ENCODE measurements at regions not wholly inside any gene's neighbourhood (a gene's known extent, or its start where the extent isn't known, plus 50 kb on each side); places are given as distances from the start of the nearest gene placed in this dataset.

DNA sequence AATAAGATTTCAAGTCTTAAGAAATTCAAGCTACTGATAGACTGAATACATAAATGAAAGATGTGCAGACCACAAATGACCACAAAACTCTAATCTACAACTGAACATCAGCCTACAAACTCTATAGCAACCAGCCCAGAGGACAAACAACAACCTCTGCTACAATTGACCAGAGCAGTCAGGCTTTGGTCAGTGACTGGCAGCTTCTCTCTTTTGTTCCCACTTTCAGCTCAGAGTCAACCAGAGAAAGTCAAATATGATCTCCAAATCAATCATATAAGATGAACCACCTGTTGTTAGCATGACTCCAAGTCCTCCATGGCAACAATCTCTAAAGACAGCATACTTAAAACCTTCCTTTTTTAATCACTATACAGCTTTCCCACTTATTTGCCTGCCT is 996.2 kb downstream of the SUCLG1 start:
- Histone ChIP-seq H3K36me3 (ENCODE audit: insufficient read depth, low read length) (no peaks in the 10 kb centered on the region), H3K9me2 (ENCODE audit: low read depth, low read length) (no peaks in the 10 kb centered on the region), H3K79me2 (ENCODE audit: insufficient read depth, low read length) (no peaks in the 10 kb centered on the region), H3K4me3 (ENCODE audit: low read depth, low read length, poor library complexity, severe bottlenecking) (no peak overlapping the region), H2AFZ (ENCODE audit: low read length) (no peak overlapping the region), H3K27me3 (ENCODE audit: insufficient read depth, low read length) (no peaks in the 10 kb centered on the region), H3F3A (ENCODE audit: insufficient read depth, low read length) (no peaks in the 10 kb centered on the region), H4K20me1 (ENCODE audit: insufficient read depth, low read length) (no peaks in the 10 kb centered on the region), H3K4me2 (ENCODE audit: low read length) (no peak overlapping the region), H3K27ac (ENCODE audit: low read depth, low read length, poor library complexity, severe bottlenecking) (no peak overlapping the region), H3K9me3 (ENCODE audit: low read length) (no peaks in the 10 kb centered on the region), H3K4me1 (ENCODE audit: insufficient read depth, low read length, severe bottlenecking) (no peaks in the 10 kb centered on the region), H3K9ac (ENCODE audit: low read length) (no peak overlapping the region)
- TF ChIP-seq EZH2 (IDR thresholded peaks at IDR 0.05; ENCODE audit: borderline replicate concordance, low read length), result no peak
- TF ChIP-seq, protein P1, sequence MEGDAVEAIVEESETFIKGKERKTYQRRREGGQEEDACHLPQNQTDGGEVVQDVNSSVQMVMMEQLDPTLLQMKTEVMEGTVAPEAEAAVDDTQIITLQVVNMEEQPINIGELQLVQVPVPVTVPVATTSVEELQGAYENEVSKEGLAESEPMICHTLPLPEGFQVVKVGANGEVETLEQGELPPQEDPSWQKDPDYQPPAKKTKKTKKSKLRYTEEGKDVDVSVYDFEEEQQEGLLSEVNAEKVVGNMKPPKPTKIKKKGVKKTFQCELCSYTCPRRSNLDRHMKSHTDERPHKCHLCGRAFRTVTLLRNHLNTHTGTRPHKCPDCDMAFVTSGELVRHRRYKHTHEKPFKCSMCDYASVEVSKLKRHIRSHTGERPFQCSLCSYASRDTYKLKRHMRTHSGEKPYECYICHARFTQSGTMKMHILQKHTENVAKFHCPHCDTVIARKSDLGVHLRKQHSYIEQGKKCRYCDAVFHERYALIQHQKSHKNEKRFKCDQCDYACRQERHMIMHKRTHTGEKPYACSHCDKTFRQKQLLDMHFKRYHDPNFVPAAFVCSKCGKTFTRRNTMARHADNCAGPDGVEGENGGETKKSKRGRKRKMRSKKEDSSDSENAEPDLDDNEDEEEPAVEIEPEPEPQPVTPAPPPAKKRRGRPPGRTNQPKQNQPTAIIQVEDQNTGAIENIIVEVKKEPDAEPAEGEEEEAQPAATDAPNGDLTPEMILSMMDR (IDR thresholded peaks at IDR 0.05; ENCODE audit: low read length), result no peak

DNA sequence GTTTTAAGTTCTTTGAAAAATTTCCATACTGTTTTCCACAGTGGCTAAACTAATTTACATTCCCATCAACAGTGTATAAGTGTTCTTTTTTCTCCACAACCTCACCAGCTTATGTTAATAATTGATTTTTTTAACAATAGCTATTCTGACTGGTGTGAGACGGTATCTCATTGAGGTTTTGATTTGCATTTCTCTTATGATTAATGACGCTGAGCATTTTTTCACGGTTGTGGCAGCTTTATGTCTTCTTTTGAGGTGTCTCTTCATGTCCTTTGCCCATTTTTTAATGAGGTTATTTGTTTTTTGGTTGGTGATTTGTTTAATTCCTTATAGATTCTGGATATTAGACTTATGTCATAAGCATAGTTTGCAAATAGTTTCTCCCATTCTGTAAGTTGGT is 997.9 kb downstream of the SUCLG1 start:
- no peaks in the 10 kb centered on the region for H3K27me3 ChIP-seq (ENCODE audit: insufficient read depth, low read length)
- H2AFZ ChIP-seq (ENCODE audit: low read length), result no peak overlapping the region
- H3K9ac ChIP-seq (ENCODE audit: low read length), result no peak overlapping the region
- no peak overlapping the region for H3K4me2 ChIP-seq (ENCODE audit: low read length)
- no peaks in the 10 kb centered on the region for H3F3A ChIP-seq (ENCODE audit: insufficient read depth, low read length)
- H3K9me2 ChIP-seq (ENCODE audit: low read depth, low read length), result no peaks in the 10 kb centered on the region
- H3K36me3 ChIP-seq (ENCODE audit: insufficient read depth, low read length), result no peaks in the 10 kb centered on the region
- H4K20me1 ChIP-seq (ENCODE audit: insufficient read depth, low read length), result no peaks in the 10 kb centered on the region
- no peak for TF ChIP-seq EZH2 (IDR thresholded peaks at IDR 0.05; ENCODE audit: borderline replicate concordance, low read length)
- H3K27ac ChIP-seq (ENCODE audit: low read depth, low read length, poor library complexity, severe bottlenecking), result no peak overlapping the region
- H3K4me1 ChIP-seq (ENCODE audit: insufficient read depth, low read length, severe bottlenecking), result no peaks in the 10 kb centered on the region
- H3K79me2 ChIP-seq (ENCODE audit: insufficient read depth, low read length), result no peaks in the 10 kb centered on the region
- H3K9me3 ChIP-seq (ENCODE audit: low read length), result no peaks in the 10 kb centered on the region
- H3K4me3 ChIP-seq (ENCODE audit: low read depth, low read length, poor library complexity, severe bottlenecking), result no peak overlapping the region

DNA sequence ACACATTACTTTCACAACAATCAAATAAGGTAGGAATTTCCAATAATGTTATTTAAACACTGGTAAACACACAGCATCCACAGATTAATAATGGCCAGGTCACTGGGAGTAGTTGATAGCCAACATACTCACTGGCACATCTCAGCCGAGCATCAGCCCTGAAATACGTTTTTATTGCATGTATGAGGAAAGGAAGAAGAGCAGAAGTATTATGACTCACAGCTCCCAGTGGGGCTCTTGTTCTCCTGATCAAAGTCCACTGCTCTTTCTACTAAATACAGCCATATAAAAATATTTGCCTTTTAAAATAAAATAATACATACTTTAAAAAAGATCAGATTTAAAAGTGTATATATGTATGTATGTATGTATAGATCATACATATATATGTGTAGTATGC is 999.6 kb downstream of the SUCLG1 start:
- Histone ChIP-seq H3K9me3 (ENCODE audit: low read length) (no peaks in the 10 kb centered on the region), H2AFZ (ENCODE audit: low read length) (no peak overlapping the region)
- TF ChIP-seq, protein P1 (IDR thresholded peaks at IDR 0.05; ENCODE audit: low read length), result no peak
- TF ChIP-seq EZH2 (IDR thresholded peaks at IDR 0.05; ENCODE audit: borderline replicate concordance, low read length), result no peak

DNA sequence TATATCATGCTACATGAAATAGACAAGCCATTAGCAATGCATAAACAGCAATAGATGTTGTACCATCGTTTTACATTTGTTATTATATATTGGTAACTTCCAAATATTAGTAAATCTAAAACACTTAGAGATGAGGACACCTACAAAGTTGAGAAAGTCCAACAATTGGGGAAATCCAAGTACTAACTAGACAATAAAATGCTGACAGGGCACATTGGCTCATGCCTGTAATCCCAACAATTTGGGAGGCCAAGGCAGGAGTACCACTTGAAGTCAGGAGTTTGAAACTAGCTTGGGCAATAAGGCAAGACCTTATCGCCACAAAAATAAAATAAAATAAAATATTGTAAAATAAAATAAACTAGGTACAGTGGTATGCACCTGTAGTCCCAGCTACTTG is 1023.1 kb downstream of the SUCLG1 start:
- Histone ChIP-seq H3K4me3 (ENCODE audit: low read depth, low read length, poor library complexity, severe bottlenecking) (no peak overlapping the region), H3K27ac (ENCODE audit: low read depth, low read length, poor library complexity, severe bottlenecking) (no peak overlapping the region), H4K20me1 (ENCODE audit: insufficient read depth, low read length) (no peaks in the 10 kb centered on the region), H3K27me3 (ENCODE audit: insufficient read depth, low read length) (no peaks in the 10 kb centered on the region), H3K9me3 (ENCODE audit: low read length) (no peaks in the 10 kb centered on the region), H3K9me2 (ENCODE audit: low read depth, low read length) (no peaks in the 10 kb centered on the region), H3K4me2 (ENCODE audit: low read length) (no peak overlapping the region), H3K79me2 (ENCODE audit: insufficient read depth, low read length) (no peaks in the 10 kb centered on the region), H3K4me1 (ENCODE audit: insufficient read depth, low read length, severe bottlenecking) (no peaks in the 10 kb centered on the region), H3F3A (ENCODE audit: insufficient read depth, low read length) (no peaks in the 10 kb centered on the region), H3K36me3 (ENCODE audit: insufficient read depth, low read length) (no peaks in the 10 kb centered on the region), H2AFZ (ENCODE audit: low read length) (no peak overlapping the region), H3K9ac (ENCODE audit: low read length) (no peak overlapping the region)
- TF ChIP-seq, protein P1 (IDR thresholded peaks at IDR 0.05; ENCODE audit: low read length), result no peak
- TF ChIP-seq EZH2 (IDR thresholded peaks at IDR 0.05; ENCODE audit: borderline replicate concordance, low read length), result no peak

More for the DNA sequence above, 999.6 kb downstream of the SUCLG1 start:
- H3K4me1 ChIP-seq (ENCODE audit: insufficient read depth, low read length, severe bottlenecking), result no peaks in the 10 kb centered on the region
- H3K4me3 ChIP-seq (ENCODE audit: low read depth, low read length, poor library complexity, severe bottlenecking), result no peak overlapping the region
- H3K9me2 ChIP-seq (ENCODE audit: low read depth, low read length), result no peaks in the 10 kb centered on the region
- H3F3A ChIP-seq (ENCODE audit: insufficient read depth, low read length), result no peaks in the 10 kb centered on the region
- H3K9ac ChIP-seq (ENCODE audit: low read length), result no peak overlapping the region
- H4K20me1 ChIP-seq (ENCODE audit: insufficient read depth, low read length), result no peaks in the 10 kb centered on the region
- H3K4me2 ChIP-seq (ENCODE audit: low read length), result no peak overlapping the region
- H3K27me3 ChIP-seq (ENCODE audit: insufficient read depth, low read length), result no peaks in the 10 kb centered on the region
- H3K79me2 ChIP-seq (ENCODE audit: insufficient read depth, low read length), result no peaks in the 10 kb centered on the region
- no peaks in the 10 kb centered on the region for H3K36me3 ChIP-seq (ENCODE audit: insufficient read depth, low read length)
- H3K27ac ChIP-seq (ENCODE audit: low read depth, low read length, poor library complexity, severe bottlenecking), result no peak overlapping the region
